GM19463 (cell line): ENCODE measurements at regions not wholly inside any gene's neighbourhood (a gene's known extent, or its start where the extent isn't known, plus 50 kb on each side); places are given as distances from the start of the nearest gene placed in this dataset.

Source experiments
- ATAC-seq: cut with Tn5 transposase; IDR thresholded peaks from one replicate; pipeline ENCODE4 v1.9.1; 2021; ENCODE audit warnings: mild to moderate bottlenecking, moderate library complexity; ENCODE audit not compliant: unreplicated experiment

- ATAC-seq, result no peak
Observed at GRCh38 chr14:42703501-42703900, 1096.8 kb downstream of the LRFN5 start.

- no peak for ATAC-seq
Observed at GRCh38 chr14:42687421-42687820, 1080.7 kb downstream of the LRFN5 start.

- ATAC-seq, result no peak
Observed at GRCh38 chr14:42683707-42684106, 1077.0 kb downstream of the LRFN5 start.

- no peak for ATAC-seq
Observed at GRCh38 chr14:42676636-42677035, 1070.0 kb downstream of the LRFN5 start.

- no peak for ATAC-seq
Observed at GRCh38 chr14:42673963-42674362, 1067.3 kb downstream of the LRFN5 start.

GRCh38 chr14:42671636-42672035 is 1065.0 kb downstream of the LRFN5 start:
- no peak for ATAC-seq

- ATAC-seq, result no peak
Observed at GRCh38 chr14:42665083-42665482, 1058.4 kb downstream of the LRFN5 start.

GRCh38 chr14:42664190-42664589 is 1057.5 kb downstream of the LRFN5 start:
- ATAC-seq, result no peak

GRCh38 chr14:42654707-42655106 is 1048.0 kb downstream of the LRFN5 start:
- ATAC-seq, result no peak

GRCh38 chr14:42642787-42643186 is 1036.1 kb downstream of the LRFN5 start:
- no peak for ATAC-seq

- no peak for ATAC-seq
Observed at GRCh38 chr14:42633504-42634095, 1026.9 kb downstream of the LRFN5 start.

- no peak for ATAC-seq
Observed at GRCh38 chr14:42629553-42629952, 1022.9 kb downstream of the LRFN5 start.

- ATAC-seq, result no peak
Observed at GRCh38 chr14:42628602-42629001, 1021.9 kb downstream of the LRFN5 start.

- no peak for ATAC-seq
Observed at GRCh38 chr14:42626986-42627385, 1020.3 kb downstream of the LRFN5 start.

- ATAC-seq, result no peak
Observed at GRCh38 chr14:42624980-42625761, 1018.5 kb downstream of the LRFN5 start.

GRCh38 chr14:42617005-42617404 is 1010.3 kb downstream of the LRFN5 start:
- ATAC-seq, result no peak

- ATAC-seq, result no peak
Observed at GRCh38 chr14:42606839-42607238, 1000.2 kb downstream of the LRFN5 start.

GRCh38 chr14:42602336-42602845 is 995.7 kb downstream of the LRFN5 start:
- no peak for ATAC-seq

- ATAC-seq, result no peak
Observed at GRCh38 chr14:42572032-42572431, 965.4 kb downstream of the LRFN5 start.

- no peak for ATAC-seq
Observed at GRCh38 chr14:42569227-42569626, 962.6 kb downstream of the LRFN5 start.

GRCh38 chr14:42565556-42565955 is 958.9 kb downstream of the LRFN5 start:
- no peak for ATAC-seq

GRCh38 chr14:42563313-42563712 is 956.6 kb downstream of the LRFN5 start:
- no peak for ATAC-seq
